H1 (cell line): ENCODE measurements at regions not wholly inside any gene's neighbourhood (a gene's known extent, or its start where the extent isn't known, plus 50 kb on each side); places are given as distances from the start of the nearest gene placed in this dataset.

Source experiments
- RAD21 ChIP-seq, 2 experiments: IDR thresholded peaks in 1 of 2; conservative IDR thresholded peaks in 1 of 2; 2 replicates each; pipeline ENCODE4 v1.6.1; 2011; ENCODE audit warnings: low read depth in 2 of 2, low read length in 2 of 2, improper control_type of control experiment in 1 of 2, inconsistent platforms in 1 of 2, mild to moderate bottlenecking in 1 of 2, moderate library complexity in 1 of 2
- SP4 ChIP-seq: IDR thresholded peaks from 2 replicates; pipeline ENCODE4 v1.6.1; 2012; ENCODE audit warnings: low read length, inconsistent platforms
- TF ChIP-seq, protein P1 (sequence below): fragments of 300-600 bp; sonication (generic); IDR thresholded peaks from 2 replicates; pipeline ENCODE4 v1.7.1; 2012; ENCODE audit warnings: low read length, moderate library complexity, mild to moderate bottlenecking, inconsistent platforms; ENCODE audit not compliant: insufficient replicate concordance

DNA sequence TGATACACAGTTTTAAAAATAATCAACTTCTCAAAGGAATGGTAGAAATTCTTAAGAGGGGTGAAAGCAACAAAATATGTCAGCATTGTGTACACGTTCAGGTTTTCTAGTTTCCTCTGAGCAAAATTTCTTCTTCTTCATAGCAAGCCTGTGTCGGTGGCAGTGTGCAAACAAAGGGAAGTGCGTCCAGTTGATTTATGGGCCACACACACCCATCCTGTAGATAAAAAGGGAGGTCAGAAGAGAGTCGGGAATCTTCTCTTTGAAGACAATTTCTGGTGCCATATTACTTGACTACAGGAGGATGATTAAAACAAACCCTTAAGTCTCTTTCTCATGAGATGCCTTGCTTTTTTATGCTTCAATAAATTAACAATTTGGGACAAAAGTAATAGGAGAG, 484.1 kb upstream of the SALL1 start (continued):
- TF ChIP-seq, protein P1, sequence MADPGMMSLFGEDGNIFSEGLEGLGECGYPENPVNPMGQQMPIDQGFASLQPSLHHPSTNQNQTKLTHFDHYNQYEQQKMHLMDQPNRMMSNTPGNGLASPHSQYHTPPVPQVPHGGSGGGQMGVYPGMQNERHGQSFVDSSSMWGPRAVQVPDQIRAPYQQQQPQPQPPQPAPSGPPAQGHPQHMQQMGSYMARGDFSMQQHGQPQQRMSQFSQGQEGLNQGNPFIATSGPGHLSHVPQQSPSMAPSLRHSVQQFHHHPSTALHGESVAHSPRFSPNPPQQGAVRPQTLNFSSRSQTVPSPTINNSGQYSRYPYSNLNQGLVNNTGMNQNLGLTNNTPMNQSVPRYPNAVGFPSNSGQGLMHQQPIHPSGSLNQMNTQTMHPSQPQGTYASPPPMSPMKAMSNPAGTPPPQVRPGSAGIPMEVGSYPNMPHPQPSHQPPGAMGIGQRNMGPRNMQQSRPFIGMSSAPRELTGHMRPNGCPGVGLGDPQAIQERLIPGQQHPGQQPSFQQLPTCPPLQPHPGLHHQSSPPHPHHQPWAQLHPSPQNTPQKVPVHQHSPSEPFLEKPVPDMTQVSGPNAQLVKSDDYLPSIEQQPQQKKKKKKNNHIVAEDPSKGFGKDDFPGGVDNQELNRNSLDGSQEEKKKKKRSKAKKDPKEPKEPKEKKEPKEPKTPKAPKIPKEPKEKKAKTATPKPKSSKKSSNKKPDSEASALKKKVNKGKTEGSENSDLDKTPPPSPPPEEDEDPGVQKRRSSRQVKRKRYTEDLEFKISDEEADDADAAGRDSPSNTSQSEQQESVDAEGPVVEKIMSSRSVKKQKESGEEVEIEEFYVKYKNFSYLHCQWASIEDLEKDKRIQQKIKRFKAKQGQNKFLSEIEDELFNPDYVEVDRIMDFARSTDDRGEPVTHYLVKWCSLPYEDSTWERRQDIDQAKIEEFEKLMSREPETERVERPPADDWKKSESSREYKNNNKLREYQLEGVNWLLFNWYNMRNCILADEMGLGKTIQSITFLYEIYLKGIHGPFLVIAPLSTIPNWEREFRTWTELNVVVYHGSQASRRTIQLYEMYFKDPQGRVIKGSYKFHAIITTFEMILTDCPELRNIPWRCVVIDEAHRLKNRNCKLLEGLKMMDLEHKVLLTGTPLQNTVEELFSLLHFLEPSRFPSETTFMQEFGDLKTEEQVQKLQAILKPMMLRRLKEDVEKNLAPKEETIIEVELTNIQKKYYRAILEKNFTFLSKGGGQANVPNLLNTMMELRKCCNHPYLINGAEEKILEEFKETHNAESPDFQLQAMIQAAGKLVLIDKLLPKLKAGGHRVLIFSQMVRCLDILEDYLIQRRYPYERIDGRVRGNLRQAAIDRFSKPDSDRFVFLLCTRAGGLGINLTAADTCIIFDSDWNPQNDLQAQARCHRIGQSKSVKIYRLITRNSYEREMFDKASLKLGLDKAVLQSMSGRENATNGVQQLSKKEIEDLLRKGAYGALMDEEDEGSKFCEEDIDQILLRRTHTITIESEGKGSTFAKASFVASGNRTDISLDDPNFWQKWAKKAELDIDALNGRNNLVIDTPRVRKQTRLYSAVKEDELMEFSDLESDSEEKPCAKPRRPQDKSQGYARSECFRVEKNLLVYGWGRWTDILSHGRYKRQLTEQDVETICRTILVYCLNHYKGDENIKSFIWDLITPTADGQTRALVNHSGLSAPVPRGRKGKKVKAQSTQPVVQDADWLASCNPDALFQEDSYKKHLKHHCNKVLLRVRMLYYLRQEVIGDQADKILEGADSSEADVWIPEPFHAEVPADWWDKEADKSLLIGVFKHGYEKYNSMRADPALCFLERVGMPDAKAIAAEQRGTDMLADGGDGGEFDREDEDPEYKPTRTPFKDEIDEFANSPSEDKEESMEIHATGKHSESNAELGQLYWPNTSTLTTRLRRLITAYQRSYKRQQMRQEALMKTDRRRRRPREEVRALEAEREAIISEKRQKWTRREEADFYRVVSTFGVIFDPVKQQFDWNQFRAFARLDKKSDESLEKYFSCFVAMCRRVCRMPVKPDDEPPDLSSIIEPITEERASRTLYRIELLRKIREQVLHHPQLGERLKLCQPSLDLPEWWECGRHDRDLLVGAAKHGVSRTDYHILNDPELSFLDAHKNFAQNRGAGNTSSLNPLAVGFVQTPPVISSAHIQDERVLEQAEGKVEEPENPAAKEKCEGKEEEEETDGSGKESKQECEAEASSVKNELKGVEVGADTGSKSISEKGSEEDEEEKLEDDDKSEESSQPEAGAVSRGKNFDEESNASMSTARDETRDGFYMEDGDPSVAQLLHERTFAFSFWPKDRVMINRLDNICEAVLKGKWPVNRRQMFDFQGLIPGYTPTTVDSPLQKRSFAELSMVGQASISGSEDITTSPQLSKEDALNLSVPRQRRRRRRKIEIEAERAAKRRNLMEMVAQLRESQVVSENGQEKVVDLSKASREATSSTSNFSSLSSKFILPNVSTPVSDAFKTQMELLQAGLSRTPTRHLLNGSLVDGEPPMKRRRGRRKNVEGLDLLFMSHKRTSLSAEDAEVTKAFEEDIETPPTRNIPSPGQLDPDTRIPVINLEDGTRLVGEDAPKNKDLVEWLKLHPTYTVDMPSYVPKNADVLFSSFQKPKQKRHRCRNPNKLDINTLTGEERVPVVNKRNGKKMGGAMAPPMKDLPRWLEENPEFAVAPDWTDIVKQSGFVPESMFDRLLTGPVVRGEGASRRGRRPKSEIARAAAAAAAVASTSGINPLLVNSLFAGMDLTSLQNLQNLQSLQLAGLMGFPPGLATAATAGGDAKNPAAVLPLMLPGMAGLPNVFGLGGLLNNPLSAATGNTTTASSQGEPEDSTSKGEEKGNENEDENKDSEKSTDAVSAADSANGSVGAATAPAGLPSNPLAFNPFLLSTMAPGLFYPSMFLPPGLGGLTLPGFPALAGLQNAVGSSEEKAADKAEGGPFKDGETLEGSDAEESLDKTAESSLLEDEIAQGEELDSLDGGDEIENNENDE, result no peak
- TF ChIP-seq SP4 (no peak), RAD21 (IDR thresholded peaks at IDR 0.05 in 1 of 2, conservative IDR thresholded peaks at IDR 0.05 in 1 of 2; ENCODE audit: low read depth in 2 of 2, low read length in 2 of 2) (no peak)
